HFFc6 (cell line): ENCODE measurements at regions not wholly inside any gene's neighbourhood (a gene's known extent, or its start where the extent isn't known, plus 50 kb on each side); places are given as distances from the start of the nearest gene placed in this dataset.

Experiments used
- DNase-seq: peaks from one replicate; pipeline ENCODE4 v3.0.0-alpha.2; 2018
- H3K27ac Mint-ChIP-seq: 2 replicates; pipeline ENCODE4 v1.8.0; 2020; ENCODE audit warnings: mild to moderate bottlenecking, mixed read lengths
- H3K27me3 Mint-ChIP-seq: 2 replicates; pipeline ENCODE4 v1.8.0; 2021; ENCODE audit warnings: mild to moderate bottlenecking, moderate library complexity, mixed read lengths; ENCODE audit not compliant: insufficient read depth
- H3K36me3 Mint-ChIP-seq: 2 replicates; pipeline ENCODE4 v1.8.0; 2021; ENCODE audit warnings: low read depth, mixed read lengths
- H3K4me1 Mint-ChIP-seq: 2 replicates; pipeline ENCODE4 v1.8.0; 2020; ENCODE audit warnings: low read depth, mixed read lengths
- H3K4me3 Mint-ChIP-seq: 2 replicates; pipeline ENCODE4 v1.8.0; 2020; ENCODE audit warnings: mild to moderate bottlenecking, moderate library complexity, mixed read lengths
- H3K9me3 Mint-ChIP-seq: 2 replicates; pipeline ENCODE4 v1.8.0; 2020; ENCODE audit warnings: mild to moderate bottlenecking, mixed read lengths
- TF ChIP-seq, protein P1 (sequence below): fragments of 200-600 bp; sonication (generic); IDR thresholded peaks from 2 replicates; pipeline ENCODE4 v1.5.0; 2021; ENCODE audit warnings: antibody characterized with exemption, mild to moderate bottlenecking

DNA sequence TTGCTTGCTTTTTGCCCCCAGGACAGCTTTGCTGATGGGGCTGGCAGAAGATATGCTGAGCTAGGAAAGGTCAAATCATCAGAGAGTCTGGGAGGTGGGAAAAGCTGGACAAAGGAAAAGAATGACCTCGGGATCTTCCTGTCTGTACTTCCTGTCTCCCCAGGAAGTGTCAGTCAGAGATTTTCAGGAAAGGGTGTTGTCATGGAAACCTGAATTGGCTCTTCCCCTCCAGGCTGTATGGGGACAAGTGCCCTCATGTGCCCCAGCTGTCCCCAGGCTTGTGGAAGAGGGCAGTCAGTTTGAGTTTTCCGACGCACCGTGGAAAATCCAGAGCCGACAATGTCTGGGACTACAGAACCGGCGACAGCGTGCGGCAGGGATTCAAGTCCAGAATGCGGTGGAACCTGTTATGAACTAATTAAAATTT, 122.7 kb upstream of the ZFHX3 start:
- Mint-ChIP-seq H3K9me3 (no peaks in the 10 kb centered on the region), H3K4me3 (no peak overlapping the region), H3K36me3 (no peaks in the 10 kb centered on the region), H3K27ac (no peak overlapping the region), H3K27me3 (peaks cover 6% of the 10 kb centered on the region; the same call in 1 of the 2 replicates), H3K4me1 (peaks cover 58% of the 10 kb centered on the region)
- DNase-seq: no peak
- TF ChIP-seq, protein P1, sequence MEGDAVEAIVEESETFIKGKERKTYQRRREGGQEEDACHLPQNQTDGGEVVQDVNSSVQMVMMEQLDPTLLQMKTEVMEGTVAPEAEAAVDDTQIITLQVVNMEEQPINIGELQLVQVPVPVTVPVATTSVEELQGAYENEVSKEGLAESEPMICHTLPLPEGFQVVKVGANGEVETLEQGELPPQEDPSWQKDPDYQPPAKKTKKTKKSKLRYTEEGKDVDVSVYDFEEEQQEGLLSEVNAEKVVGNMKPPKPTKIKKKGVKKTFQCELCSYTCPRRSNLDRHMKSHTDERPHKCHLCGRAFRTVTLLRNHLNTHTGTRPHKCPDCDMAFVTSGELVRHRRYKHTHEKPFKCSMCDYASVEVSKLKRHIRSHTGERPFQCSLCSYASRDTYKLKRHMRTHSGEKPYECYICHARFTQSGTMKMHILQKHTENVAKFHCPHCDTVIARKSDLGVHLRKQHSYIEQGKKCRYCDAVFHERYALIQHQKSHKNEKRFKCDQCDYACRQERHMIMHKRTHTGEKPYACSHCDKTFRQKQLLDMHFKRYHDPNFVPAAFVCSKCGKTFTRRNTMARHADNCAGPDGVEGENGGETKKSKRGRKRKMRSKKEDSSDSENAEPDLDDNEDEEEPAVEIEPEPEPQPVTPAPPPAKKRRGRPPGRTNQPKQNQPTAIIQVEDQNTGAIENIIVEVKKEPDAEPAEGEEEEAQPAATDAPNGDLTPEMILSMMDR: no peak

DNA sequence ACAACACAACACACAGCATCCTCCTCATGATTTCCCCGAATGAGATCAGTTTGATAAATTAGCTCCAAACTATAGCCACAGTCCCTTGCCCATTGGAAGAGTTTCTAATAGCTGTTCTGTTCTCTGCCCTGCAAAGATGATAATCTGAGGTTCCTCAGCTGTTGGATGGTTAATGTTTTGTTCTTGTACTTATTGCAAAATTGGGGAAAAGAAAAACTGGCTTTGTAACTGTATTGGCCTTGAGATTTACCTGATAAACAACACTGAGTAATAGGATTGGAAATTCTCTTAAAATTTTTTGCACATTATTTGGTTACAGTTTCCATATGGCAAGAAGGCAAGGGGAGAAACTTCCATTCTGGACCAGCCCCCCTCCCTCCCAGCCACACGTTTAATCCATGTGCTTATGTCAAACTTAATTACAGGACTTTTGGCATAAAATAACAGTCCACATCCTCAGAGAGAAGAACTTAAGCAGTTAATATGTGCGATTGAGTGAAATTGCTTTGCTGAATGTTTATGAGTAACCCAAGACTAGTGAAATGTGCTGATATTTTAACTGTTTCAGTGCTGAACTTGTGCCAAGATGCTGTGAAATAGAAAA, 119.1 kb upstream of the ZFHX3 start:
- TF ChIP-seq, protein P1: no peak
- Mint-ChIP-seq H3K36me3 (no peaks in the 10 kb centered on the region), H3K27me3 (peaks cover 6% of the 10 kb centered on the region; the same call in 1 of the 2 replicates), H3K9me3 (no peaks in the 10 kb centered on the region), H3K27ac (no peak overlapping the region), H3K4me3 (peak overlapping the region; percentile 10; the same call in 1 of the 2 replicates), H3K4me1 (peaks cover 38% of the 10 kb centered on the region)
- no peak for DNase-seq

DNA sequence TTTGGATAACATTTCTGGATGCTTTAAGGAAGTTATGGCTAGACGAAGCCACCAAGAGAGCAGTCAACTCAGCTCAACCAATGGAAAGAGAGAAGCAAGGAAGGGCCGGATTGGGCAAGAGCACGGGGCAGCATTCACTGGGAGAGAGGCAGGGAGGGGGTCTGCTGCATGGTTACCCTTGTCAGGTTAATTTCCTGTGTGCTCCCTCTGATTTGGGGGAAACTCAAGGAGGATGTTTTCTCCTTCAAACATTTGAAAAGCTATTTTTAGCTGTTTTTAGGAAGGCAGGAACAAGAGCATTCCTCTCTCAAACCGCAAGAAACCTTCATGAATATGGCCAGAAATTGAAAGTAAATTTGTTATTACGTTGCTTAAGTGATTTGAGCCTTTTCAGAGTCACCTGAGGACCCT, 118.5 kb upstream of the ZFHX3 start:
- Mint-ChIP-seq H3K36me3 (no peaks in the 10 kb centered on the region), H3K4me1 (peaks cover 32% of the 10 kb centered on the region), H3K27me3 (peaks cover 6% of the 10 kb centered on the region; the same call in 1 of the 2 replicates), H3K9me3 (no peaks in the 10 kb centered on the region), H3K4me3 (peak overlapping the region; percentile 10; the same call in 1 of the 2 replicates), H3K27ac (no peak overlapping the region)
- DNase-seq: no peak
- TF ChIP-seq, protein P1: no peak

DNA sequence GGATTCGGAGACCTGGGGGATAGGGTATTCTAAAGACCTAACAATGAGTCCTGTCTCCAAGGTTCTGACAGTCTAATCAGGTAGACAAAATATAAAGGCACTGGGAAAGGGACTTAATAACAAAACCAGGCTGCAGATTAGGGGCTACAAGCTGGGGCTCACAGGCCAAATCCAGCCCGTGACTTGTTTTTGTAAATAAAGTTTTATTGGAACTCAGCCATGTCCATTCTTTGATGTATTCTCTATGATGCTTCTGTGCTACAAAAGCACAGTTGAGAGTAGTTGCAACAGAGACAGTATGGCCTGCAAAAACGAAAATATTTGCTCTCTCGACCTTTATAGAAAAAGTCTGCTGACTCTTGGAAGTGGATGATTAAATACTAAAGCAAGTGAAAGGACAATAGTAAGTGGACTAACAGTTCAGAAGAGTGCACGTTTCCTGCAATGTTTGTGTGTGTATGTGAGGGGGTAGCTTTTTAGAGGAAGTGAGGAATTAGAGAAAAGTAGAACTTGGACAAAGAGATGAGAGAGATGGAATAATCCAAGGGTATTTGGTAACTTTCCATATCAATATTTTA, 115.4 kb upstream of the ZFHX3 start:
- no peak for DNase-seq
- peaks cover 5% of the 10 kb centered on the region; the same call in 1 of the 2 replicates for H3K9me3 Mint-ChIP-seq
- TF ChIP-seq, protein P1: no peak
- H3K36me3 Mint-ChIP-seq: peaks cover 5% of the 10 kb centered on the region; the same call in 1 of the 2 replicates
- H3K27me3 Mint-ChIP-seq: peaks cover 6% of the 10 kb centered on the region; the same call in 1 of the 2 replicates
- peaks cover 27% of the 10 kb centered on the region for H3K4me1 Mint-ChIP-seq
- no peak overlapping the region for H3K27ac Mint-ChIP-seq
- no peak overlapping the region for H3K4me3 Mint-ChIP-seq

DNA sequence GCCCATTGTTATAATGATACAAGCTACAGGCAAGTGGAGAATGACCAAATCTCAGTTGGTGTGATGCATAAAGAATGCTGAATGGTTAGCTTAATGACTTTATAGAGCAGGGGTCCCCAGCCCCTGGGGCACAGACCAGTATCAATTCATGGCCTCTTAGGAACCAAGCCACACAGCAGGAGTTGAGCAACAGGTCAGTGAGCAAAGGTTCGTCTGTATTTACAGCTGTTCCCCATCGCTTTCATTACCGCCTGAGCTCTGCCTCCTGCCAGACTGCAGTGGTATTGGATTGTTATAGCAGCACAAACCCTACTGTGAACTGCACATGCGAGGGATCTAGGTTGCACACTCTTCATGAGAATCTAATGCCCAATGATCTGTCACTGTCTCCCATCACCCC, 114.0 kb upstream of the ZFHX3 start:
- Mint-ChIP-seq H3K27ac (no peak overlapping the region), H3K27me3 (peaks cover 7% of the 10 kb centered on the region; the same call in 1 of the 2 replicates), H3K9me3 (peaks cover 10% of the 10 kb centered on the region; the same call in 1 of the 2 replicates), H3K4me1 (peaks cover 20% of the 10 kb centered on the region), H3K4me3 (no peak overlapping the region), H3K36me3 (peaks cover 6% of the 10 kb centered on the region; the same call in 1 of the 2 replicates)
- no peak for DNase-seq
- TF ChIP-seq, protein P1: no peak
